Suprapubic skin (tissue), 4 donors: ENCODE measurements at regions not wholly inside any gene's neighbourhood (a gene's known extent, or its start where the extent isn't known, plus 50 kb on each side); places are given as distances from the start of the nearest gene placed in this dataset.
"Not testable (repeated sequence)": the region's sequence is repeated elsewhere in the genome, so short reads cannot be mapped to it uniquely, and the experiment has no call there.

ENCODE experiments used
- DNase-seq, 2 donors: peaks; one replicate each; pipeline ENCODE4 v3.0.0-alpha.2; 2019; ENCODE audit warnings: low spot score in 2 of 2
- H3K27ac ChIP-seq: fragments of 200-600 bp; sonication (generic); one replicate; pipeline ENCODE4 v1.5.1; 2019
- H3K27me3 ChIP-seq: fragments of 200-600 bp; sonication (generic); one replicate; pipeline ENCODE4 v1.5.1; 2019
- H3K36me3 ChIP-seq: fragments of 200-600 bp; sonication (generic); one replicate; pipeline ENCODE4 v1.5.1; 2019
- H3K4me1 ChIP-seq: fragments of 200-600 bp; sonication (generic); one replicate; pipeline ENCODE4 v1.5.1; 2019
- H3K4me3 ChIP-seq: fragments of 200-600 bp; sonication (generic); one replicate; pipeline ENCODE4 v1.5.1; 2019; ENCODE audit warnings: mild to moderate bottlenecking
- H3K9me3 ChIP-seq: fragments of 200-600 bp; sonication (generic); one replicate; pipeline ENCODE4 v1.5.1; 2019
- CTCF ChIP-seq, 2 donors: fragments of 200-600 bp in 1 of 2; fragments of 450-650 bp in 1 of 2; sonication (generic) in 1 of 2; IDR thresholded peaks; one replicate each; pipeline ENCODE4 v1.5.1; 2016 to 2019; ENCODE audit warnings: antibody characterized with exemption in 2 of 2, mild to moderate bottlenecking in 1 of 2, moderate library complexity in 1 of 2
- EP300 ChIP-seq: sonication (generic); formaldehyde crosslinking; IDR thresholded peaks from one replicate; pipeline ENCODE4 v1.6.1; 2017; ENCODE audit warnings: antibody characterized with exemption
- POLR2A ChIP-seq, 2 donors: fragments of 450-650 bp; IDR thresholded peaks; one replicate each; pipeline ENCODE4 v1.6.1; 2017; ENCODE audit warnings: antibody characterized with exemption in 2 of 2, mild to moderate bottlenecking in 2 of 2, moderate library complexity in 2 of 2
- POLR2AphosphoS5 ChIP-seq, 3 donors: sonication (generic); formaldehyde crosslinking; IDR thresholded peaks; one replicate each; pipeline ENCODE4 v1.6.1; 2017; ENCODE audit warnings: antibody characterized with exemption in 3 of 3
- WGBS: methylation state at CpG from one replicate; pipeline ENCODE4 v1.1.5; 2018; 5-methylcytosine and 5-hydroxymethylcytosine counted together

- Histone ChIP-seq H3K36me3 (no peaks in the 10 kb centered on the region), H3K9me3 (no peaks in the 10 kb centered on the region), H3K4me3 (no peak overlapping the region), H3K27me3 (no peaks in the 10 kb centered on the region), H3K27ac (no peak overlapping the region), H3K4me1 (no peaks in the 10 kb centered on the region)
- no peak for DNase-seq
- TF ChIP-seq EP300 = no peak
- no peak for TF ChIP-seq POLR2AphosphoS5 (IDR thresholded peaks at IDR 0.05)
- no peak for TF ChIP-seq CTCF (IDR thresholded peaks at IDR 0.05)
- no peak for TF ChIP-seq POLR2A (IDR thresholded peaks at IDR 0.05)
- WGBS = 52% methylated on average over 1 of the region's 1 CpG
Observed at GRCh38 chr5:9815051-9815450, 184.9 kb upstream of the TAS2R1 start.

- H3K27ac ChIP-seq = no peak overlapping the region
- TF ChIP-seq POLR2A (IDR thresholded peaks at IDR 0.05) (no peak), POLR2AphosphoS5 (IDR thresholded peaks at IDR 0.05) (no peak), CTCF (IDR thresholded peaks at IDR 0.05) (no peak)
- no peaks in the 10 kb centered on the region for H3K36me3 ChIP-seq
- no peaks in the 10 kb centered on the region for H3K27me3 ChIP-seq
- H3K4me1 ChIP-seq = no peaks in the 10 kb centered on the region
- DNase-seq = no peak
- no peaks in the 10 kb centered on the region for H3K9me3 ChIP-seq
- WGBS = 89% methylated on average over 1 of the region's 1 CpG
- no peak overlapping the region for H3K4me3 ChIP-seq
Observed at GRCh38 chr5:9813305-9813704, 183.2 kb upstream of the TAS2R1 start.

GRCh38 chr5:9807366-9807765, 177.2 kb upstream of the TAS2R1 start:
- H3K9me3 ChIP-seq, H3K36me3 ChIP-seq, H3K27me3 ChIP-seq, DNase-seq, H3K4me1 ChIP-seq, H3K4me3 ChIP-seq, H3K27ac ChIP-seq: not testable (repeated sequence)
- 79% methylated on average over 1 of the region's 1 CpG for WGBS

GRCh38 chr5:9801908-9802307, 171.8 kb upstream of the TAS2R1 start:
- no peaks in the 10 kb centered on the region for H3K4me1 ChIP-seq
- 92% methylated on average over 2 of the region's 2 CpGs for WGBS
- no peak for TF ChIP-seq CTCF (IDR thresholded peaks at IDR 0.05)
- no peak for TF ChIP-seq POLR2AphosphoS5 (IDR thresholded peaks at IDR 0.05)
- no peak for TF ChIP-seq POLR2A (IDR thresholded peaks at IDR 0.05)
- no peak for TF ChIP-seq EP300
- H3K9me3 ChIP-seq = no peaks in the 10 kb centered on the region
- no peak overlapping the region for H3K27ac ChIP-seq
- no peaks in the 10 kb centered on the region for H3K36me3 ChIP-seq
- no peaks in the 10 kb centered on the region for H3K27me3 ChIP-seq
- no peak overlapping the region for H3K4me3 ChIP-seq
- DNase-seq = no peak

GRCh38 chr5:9799606-9800005, 169.5 kb upstream of the TAS2R1 start:
- Histone ChIP-seq H3K9me3 (no peaks in the 10 kb centered on the region), H3K4me1 (no peaks in the 10 kb centered on the region), H3K36me3 (no peaks in the 10 kb centered on the region), H3K27ac (no peak overlapping the region), H3K4me3 (no peak overlapping the region), H3K27me3 (no peaks in the 10 kb centered on the region)
- TF ChIP-seq EP300 (no peak), CTCF (IDR thresholded peaks at IDR 0.05) (no peak), POLR2A (IDR thresholded peaks at IDR 0.05) (no peak), POLR2AphosphoS5 (IDR thresholded peaks at IDR 0.05) (no peak)
- DNase-seq = no peak
- 27% methylated on average over 4 of the region's 4 CpGs for WGBS

- Histone ChIP-seq H3K4me1 (no peaks in the 10 kb centered on the region), H3K9me3 (no peaks in the 10 kb centered on the region), H3K4me3 (no peak overlapping the region), H3K27ac (no peak overlapping the region), H3K36me3 (no peaks in the 10 kb centered on the region), H3K27me3 (no peaks in the 10 kb centered on the region)
- WGBS = 63% methylated on average over 7 of the region's 7 CpGs
- no peak for DNase-seq
- TF ChIP-seq POLR2A (IDR thresholded peaks at IDR 0.05) = no peak
- TF ChIP-seq POLR2AphosphoS5 (IDR thresholded peaks at IDR 0.05) = no peak
- no peak for TF ChIP-seq EP300
- no peak for TF ChIP-seq CTCF (IDR thresholded peaks at IDR 0.05)
Observed at GRCh38 chr5:9790276-9790675, 160.1 kb upstream of the TAS2R1 start.
